Gastrocnemius medialis (tissue), 4 donors: ENCODE measurements at regions not wholly inside any gene's neighbourhood (a gene's known extent, or its start where the extent isn't known, plus 50 kb on each side); places are given as distances from the start of the nearest gene placed in this dataset.
A peak's percentile ranks its signal among the peaks of the same experiment; 100 is the strongest.

Experiments
- CTCF ChIP-seq, 5 experiments: fragments of 450-650 bp in 3 of 5; fragments of 200-600 bp in 2 of 5; sonication (generic) in 2 of 5; IDR thresholded peaks in 4 of 5; conservative IDR thresholded peaks in 1 of 5; 1 replicate in 4 of 5; 2 replicates in 1 of 5; pipeline ENCODE4 v1.5.1; 2016 to 2019; ENCODE audit warnings: antibody characterized with exemption in 5 of 5, mild to moderate bottlenecking in 3 of 5, moderate library complexity in 3 of 5
- POLR2A ChIP-seq, 2 donors: fragments of 450-650 bp; IDR thresholded peaks; one replicate each; pipeline ENCODE4 v1.6.1; 2017; ENCODE audit warnings: antibody characterized with exemption in 2 of 2, mild to moderate bottlenecking in 2 of 2, moderate library complexity in 2 of 2

DNA sequence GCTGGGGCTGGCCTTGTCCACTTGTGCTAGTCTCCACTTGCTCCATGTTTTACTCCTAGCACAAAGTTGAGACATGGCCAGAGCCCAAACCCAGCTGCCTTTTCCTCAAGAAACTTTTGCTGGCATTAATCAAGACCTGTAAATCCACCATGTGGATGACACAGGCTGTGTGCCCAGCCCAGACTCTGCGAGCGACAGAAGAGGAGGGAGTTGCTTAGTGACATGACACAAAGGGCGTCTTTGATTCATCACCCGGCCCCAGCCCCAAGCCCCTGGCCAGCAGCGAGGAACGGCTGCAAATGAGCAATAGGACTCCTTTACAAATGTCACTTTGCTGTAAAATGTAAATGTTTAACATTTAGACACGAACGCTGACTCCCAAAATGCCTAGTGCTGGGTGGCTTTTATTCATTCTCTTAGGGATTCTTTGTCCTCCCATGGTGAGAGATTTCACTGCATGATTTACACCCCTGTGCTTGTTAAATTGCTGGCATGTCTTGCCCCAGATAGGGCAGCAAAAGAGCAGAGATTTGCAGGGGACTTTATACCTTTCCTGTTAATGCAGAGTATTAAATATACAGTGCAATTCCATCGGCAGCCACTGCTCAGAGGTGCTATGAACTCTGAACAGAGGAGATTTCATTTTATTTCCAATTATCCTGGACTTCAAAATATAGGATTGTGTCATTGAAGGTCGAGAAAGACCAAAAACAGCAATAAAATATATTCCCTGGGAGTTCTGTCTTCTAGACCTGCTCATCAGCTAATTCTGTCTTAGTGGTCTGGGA lies 263.6 kb upstream of the NCAM1 start:
- TF ChIP-seq POLR2A (IDR thresholded peaks at IDR 0.05) (no peak), CTCF (IDR thresholded peaks at IDR 0.05 in 4 of 5, conservative IDR thresholded peaks at IDR 0.05 in 1 of 5) (peak in 1 of 5 experiments; percentile 6)
